IPS-15b (cell line): ENCODE measurements at regions not wholly inside any gene's neighbourhood (a gene's known extent, or its start where the extent isn't known, plus 50 kb on each side); places are given as distances from the start of the nearest gene placed in this dataset.

Source experiments
- H3K27me3 ChIP-seq: one replicate; pipeline ENCODE4 v1.6.1; 2013; ENCODE audit warnings: low read length; ENCODE audit not compliant: control insufficient read depth, insufficient read depth
- H3K36me3 ChIP-seq: one replicate; pipeline ENCODE4 v1.6.1; 2013; ENCODE audit warnings: low read length; ENCODE audit not compliant: control insufficient read depth, insufficient read depth
- H3K4me1 ChIP-seq: one replicate; pipeline ENCODE4 v1.6.1; 2013; ENCODE audit warnings: mild to moderate bottlenecking, low read length; ENCODE audit not compliant: control insufficient read depth, insufficient read depth
- H3K4me3 ChIP-seq: one replicate; pipeline ENCODE4 v1.5.1; 2013; ENCODE audit warnings: low read depth, low read length
- H3K9ac ChIP-seq: one replicate; pipeline ENCODE4 v1.6.1; 2013; ENCODE audit warnings: low read depth, mild to moderate bottlenecking, low read length
- H3K9me3 ChIP-seq: one replicate; pipeline ENCODE4 v1.6.1; 2013; ENCODE audit warnings: mild to moderate bottlenecking, low read length; ENCODE audit not compliant: control insufficient read depth, insufficient read depth

DNA sequence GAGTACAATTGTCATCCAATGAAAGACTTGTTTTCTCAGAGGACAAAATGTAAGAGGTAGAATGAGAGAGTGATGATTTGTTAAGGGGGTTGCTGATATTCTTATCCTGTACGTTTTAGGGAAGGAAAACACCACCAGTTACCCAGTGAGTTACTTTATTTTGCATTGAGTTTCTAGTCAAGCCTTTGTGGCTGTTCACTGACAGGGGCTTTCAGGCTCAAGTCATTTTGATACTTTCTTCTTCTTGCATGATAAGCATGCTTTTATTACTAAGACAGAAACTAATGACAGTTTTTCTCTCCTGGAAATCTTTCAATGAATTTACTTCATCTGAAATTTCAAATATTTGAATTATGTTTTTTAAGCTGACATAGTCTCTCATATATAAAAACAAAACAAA, 710.2 kb upstream of the POM121L12 start:
- no peaks in the 10 kb centered on the region for H3K9me3 ChIP-seq
- no peaks in the 10 kb centered on the region for H3K27me3 ChIP-seq
- no peak overlapping the region for H3K9ac ChIP-seq
- H3K36me3 ChIP-seq: no peaks in the 10 kb centered on the region
- H3K4me3 ChIP-seq: no peak overlapping the region
- H3K4me1 ChIP-seq: no peaks in the 10 kb centered on the region

DNA sequence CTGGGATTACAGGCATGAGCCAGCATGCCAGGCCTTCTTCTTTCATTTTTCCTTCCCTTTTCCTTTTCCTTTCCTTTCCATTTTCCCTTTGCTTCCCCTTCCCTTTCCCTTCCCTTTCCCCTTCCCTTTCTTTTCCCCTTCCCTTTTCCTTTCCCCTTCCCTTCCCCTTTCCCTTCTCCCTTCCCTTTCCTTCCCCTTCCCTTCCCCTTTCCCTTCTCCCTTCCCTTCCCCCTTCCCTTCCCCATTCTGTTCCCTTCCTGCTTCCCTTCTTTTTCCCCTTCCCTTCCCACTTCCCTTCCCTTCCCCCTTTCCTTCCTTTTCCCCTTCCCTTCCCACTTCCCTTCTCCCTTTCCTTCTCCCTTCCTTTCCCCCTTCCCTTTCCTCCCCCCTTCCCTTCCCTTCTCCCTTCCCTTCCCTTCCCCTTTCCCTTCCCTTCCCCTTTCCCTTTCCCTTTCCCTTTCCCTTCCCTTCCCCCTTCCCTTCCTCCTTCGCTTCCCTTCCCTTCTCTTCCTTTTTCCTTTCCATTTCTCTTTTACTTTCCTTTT, 712.2 kb upstream of the POM121L12 start:
- Histone ChIP-seq H3K36me3 (no peaks in the 10 kb centered on the region), H3K4me3 (no peak overlapping the region), H3K9me3 (no peaks in the 10 kb centered on the region), H3K27me3 (no peaks in the 10 kb centered on the region), H3K9ac (no peak overlapping the region), H3K4me1 (no peaks in the 10 kb centered on the region)

DNA sequence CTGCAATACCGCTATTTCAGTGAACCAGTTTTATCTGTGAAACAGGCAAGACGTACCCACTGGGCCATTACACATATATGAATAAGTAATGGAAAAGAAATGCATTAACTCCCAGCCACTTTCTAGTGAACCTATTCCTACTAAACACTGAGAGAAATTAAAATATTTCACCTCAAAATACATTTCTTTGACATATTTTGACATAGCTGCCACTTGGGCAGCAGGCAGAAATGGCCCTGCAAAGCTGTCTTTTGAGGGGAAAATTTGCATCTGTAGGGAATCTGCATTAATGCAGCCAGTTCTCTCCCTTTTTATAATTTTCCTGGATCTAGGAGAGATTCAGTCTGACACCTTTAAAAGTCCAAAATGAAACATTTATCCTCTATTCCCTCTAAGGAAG, 714.8 kb upstream of the POM121L12 start:
- Histone ChIP-seq H3K9ac (no peak overlapping the region), H3K36me3 (no peaks in the 10 kb centered on the region), H3K9me3 (no peaks in the 10 kb centered on the region), H3K27me3 (no peaks in the 10 kb centered on the region), H3K4me3 (no peak overlapping the region), H3K4me1 (no peaks in the 10 kb centered on the region)

DNA sequence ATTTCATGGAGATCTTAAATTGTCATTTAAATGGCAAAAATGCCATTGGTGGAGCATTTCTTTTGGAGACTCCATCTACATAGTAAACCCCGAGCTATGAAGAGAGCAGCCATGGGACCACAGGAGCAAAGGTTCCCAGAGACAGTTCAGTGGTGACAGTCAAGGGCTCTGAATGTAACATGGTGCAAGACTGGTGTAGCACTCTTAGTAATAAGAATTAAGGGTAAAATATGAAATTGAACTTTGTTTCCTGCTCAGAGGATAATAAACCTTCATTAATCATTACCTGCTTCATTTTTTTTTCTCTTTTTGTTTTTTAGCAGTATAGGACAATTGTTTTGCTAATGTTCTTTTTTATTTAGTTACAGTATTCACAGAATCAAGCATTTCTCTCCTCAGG, 717.5 kb upstream of the POM121L12 start:
- Histone ChIP-seq H3K4me1 (no peaks in the 10 kb centered on the region), H3K27me3 (no peaks in the 10 kb centered on the region), H3K4me3 (no peak overlapping the region), H3K9ac (no peak overlapping the region), H3K9me3 (no peaks in the 10 kb centered on the region), H3K36me3 (no peaks in the 10 kb centered on the region)

DNA sequence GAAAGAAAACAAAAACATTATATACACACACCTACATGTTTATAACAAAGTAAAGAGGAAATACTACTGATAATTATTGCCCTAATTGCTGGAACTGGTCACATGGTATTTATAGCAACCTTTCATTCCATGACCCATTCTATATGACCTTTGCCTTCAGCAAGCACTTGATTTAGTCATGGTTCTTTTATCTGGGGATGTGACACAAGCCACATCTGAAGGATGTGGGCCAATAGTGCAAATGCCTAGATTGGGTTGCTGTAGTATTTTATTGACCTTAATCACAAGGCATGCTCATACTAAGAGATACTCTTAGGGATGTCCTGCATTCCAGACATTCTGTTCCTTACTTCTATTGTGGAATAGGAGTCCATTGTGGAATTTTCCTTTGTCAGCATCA, 723.5 kb upstream of the POM121L12 start:
- Histone ChIP-seq H3K9ac (no peak overlapping the region), H3K27me3 (no peaks in the 10 kb centered on the region), H3K4me3 (no peak overlapping the region), H3K4me1 (no peaks in the 10 kb centered on the region), H3K9me3 (no peaks in the 10 kb centered on the region), H3K36me3 (no peaks in the 10 kb centered on the region)

DNA sequence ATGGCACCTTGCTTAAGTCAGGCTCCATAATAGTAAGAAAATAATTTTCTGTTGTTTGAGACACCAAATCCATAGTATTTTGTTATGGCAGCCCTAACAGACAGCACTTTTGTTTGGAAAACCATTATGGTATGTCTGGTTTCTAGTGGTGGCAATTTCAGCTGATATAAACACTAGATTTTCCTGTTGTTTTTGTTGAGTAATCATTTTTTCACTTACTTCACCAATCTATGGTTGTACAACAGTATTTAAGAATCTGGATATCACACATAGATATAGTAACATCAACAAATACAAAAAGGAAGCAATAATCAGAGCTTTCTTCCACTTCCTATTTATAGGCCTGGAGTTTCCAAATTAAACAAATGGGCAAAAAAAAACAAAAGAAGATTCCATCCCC, 725.8 kb upstream of the POM121L12 start:
- no peaks in the 10 kb centered on the region for H3K4me1 ChIP-seq

DNA sequence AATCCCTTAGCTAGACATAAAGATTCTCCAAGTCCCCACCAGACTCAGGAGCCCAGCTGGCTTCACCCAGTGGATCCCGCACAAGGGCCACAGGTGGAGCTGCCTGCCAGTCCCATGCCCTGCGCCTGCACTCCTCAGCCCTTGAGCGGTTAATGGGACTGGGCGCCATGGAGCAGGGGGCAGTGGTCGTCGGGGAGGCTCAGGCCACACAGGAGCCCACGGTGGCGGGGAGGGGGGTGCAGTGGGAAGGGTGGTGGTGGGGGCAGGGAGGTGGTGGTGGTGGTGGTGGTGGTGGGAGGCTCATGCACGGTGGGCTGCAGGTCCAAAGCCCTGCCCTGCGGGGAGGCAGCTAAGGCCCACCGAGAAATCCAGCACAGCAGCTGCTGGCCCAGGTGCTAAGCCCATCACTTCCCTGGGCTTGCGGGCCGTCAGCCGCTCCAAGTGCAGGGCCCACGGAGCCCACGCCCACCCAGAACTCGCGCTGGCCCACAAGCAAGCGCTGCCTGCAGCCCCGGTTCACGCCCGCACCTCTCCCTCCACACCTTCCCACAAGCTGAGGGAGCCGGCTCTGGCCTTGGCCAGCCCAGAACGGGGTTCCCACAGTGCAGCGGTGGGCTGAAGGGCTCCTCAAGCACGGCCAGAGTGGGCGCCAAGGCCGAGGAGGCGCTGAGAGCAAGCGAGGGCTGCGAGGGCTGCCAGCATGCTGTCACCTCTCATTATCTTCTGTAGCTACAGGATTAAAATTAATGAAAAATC, 732.5 kb upstream of the POM121L12 start:
- no peaks in the 10 kb centered on the region for H3K4me1 ChIP-seq
- H3K9me3 ChIP-seq: no peaks in the 10 kb centered on the region
- H3K4me3 ChIP-seq: no peak overlapping the region
- H3K9ac ChIP-seq: no peak overlapping the region
- no peaks in the 10 kb centered on the region for H3K36me3 ChIP-seq
- no peaks in the 10 kb centered on the region for H3K27me3 ChIP-seq

More for the DNA sequence above, 725.8 kb upstream of the POM121L12 start:
- Histone ChIP-seq H3K9ac (no peak overlapping the region), H3K9me3 (no peaks in the 10 kb centered on the region), H3K27me3 (no peaks in the 10 kb centered on the region), H3K36me3 (no peaks in the 10 kb centered on the region), H3K4me3 (no peak overlapping the region)

DNA sequence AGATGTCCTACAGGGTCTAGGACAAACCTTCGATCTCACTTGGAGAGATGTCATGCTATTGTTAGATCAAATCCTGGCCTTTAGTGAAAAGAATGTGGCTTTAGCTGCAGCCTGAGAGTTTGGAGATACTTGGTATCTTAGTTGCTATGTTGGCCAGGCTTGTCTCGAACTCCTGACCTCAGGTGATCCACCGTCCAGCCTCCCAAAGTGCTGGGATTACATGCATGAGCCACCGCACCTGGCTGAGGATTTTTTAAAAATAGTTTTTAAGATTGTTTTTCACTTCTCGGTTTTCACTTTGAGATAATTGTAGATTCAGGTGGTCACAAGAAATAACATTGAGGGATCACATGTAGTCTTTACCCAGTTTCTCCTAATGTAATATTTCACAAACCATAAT, 738.3 kb upstream of the POM121L12 start:
- no peak overlapping the region for H3K9ac ChIP-seq
- H3K27me3 ChIP-seq: no peaks in the 10 kb centered on the region
- no peak overlapping the region for H3K4me3 ChIP-seq
- H3K36me3 ChIP-seq: no peaks in the 10 kb centered on the region
- H3K9me3 ChIP-seq: no peaks in the 10 kb centered on the region
- H3K4me1 ChIP-seq: no peaks in the 10 kb centered on the region

DNA sequence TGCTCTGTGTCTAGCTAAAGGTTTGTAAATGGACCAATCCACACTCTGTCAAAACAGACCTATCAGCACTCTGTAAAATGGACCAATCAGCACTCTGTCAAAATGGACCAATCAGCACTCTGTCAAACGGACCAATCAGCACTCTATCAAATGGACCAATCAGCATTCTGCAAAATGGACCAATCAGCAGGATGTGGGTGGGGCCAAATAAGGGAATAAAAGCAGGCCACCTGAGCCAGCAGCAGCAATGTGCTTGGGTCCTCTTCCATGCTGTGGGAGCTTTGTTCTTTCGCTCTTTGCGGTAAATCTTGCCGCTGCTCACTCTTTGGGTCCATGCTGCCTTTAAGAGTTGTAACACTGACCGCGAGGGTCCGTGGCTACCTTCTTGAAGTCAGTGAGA, 740.5 kb upstream of the POM121L12 start:
- H3K9ac ChIP-seq: no peak overlapping the region
- no peaks in the 10 kb centered on the region for H3K27me3 ChIP-seq
- H3K4me3 ChIP-seq: no peak overlapping the region
- no peaks in the 10 kb centered on the region for H3K9me3 ChIP-seq
- H3K36me3 ChIP-seq: no peaks in the 10 kb centered on the region
- H3K4me1 ChIP-seq: no peaks in the 10 kb centered on the region

DNA sequence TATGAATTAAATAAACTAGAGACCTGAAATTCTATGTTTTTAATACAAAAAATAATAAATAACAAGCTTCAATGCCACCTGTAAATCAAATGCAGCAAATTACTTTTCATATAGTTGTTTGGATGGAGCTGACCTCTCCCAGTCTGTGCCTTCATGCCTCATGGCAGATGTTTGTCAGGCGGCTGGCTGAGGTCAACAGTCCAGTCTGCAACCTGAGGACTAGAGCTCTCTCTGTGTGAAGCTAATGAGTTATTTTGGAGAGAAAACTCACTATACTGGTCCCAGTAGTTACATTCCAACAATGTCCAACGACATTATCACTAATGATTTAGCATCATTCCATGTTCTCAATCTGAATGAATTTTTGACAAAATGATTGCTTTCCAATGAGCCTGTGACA, 746.2 kb upstream of the POM121L12 start:
- Histone ChIP-seq H3K36me3 (no peaks in the 10 kb centered on the region), H3K4me1 (no peaks in the 10 kb centered on the region), H3K9me3 (no peaks in the 10 kb centered on the region), H3K9ac (no peak overlapping the region), H3K27me3 (no peaks in the 10 kb centered on the region), H3K4me3 (no peak overlapping the region)

DNA sequence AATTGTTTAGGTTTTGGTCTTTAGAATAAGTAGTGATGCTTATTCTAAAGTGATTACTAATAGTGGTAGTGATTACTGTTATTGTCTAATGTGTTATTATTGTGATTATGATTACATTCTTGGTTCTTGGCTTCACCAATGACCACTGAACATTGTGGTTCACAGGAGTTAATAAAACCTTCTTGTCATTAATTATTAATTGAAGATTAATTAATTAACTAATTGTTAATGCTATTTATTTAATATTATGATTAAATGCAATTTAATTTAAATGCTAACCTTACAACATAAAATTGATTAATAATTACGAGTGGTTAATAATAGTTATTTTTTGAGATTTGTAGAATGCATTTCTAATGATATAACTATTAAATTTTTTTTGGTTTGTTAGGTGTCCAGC, 747.7 kb upstream of the POM121L12 start:
- Histone ChIP-seq H3K4me3 (no peak overlapping the region), H3K9me3 (no peaks in the 10 kb centered on the region), H3K9ac (no peak overlapping the region), H3K4me1 (no peaks in the 10 kb centered on the region), H3K36me3 (no peaks in the 10 kb centered on the region), H3K27me3 (no peaks in the 10 kb centered on the region)

DNA sequence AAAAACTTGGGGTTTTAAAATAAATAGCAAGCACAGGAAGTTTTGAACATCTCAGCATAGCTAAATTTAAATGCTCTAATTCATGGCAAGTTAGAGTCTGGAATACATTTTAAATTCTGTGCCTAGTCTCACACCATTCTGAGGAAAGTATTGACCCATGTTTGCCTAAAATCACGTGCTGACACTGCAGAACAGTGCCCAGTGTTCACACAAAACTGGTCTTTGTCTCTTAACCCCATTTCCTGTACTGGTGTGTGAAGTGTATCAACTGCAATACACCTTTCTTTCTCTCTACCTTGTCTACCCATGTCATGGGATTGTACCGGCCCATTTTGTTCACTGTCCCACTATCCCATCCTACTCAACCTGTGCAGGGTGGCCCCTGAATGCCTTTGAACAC, 749.7 kb upstream of the POM121L12 start:
- H3K4me3 ChIP-seq: no peak overlapping the region
- H3K27me3 ChIP-seq: no peaks in the 10 kb centered on the region
- no peaks in the 10 kb centered on the region for H3K9me3 ChIP-seq
- H3K4me1 ChIP-seq: no peaks in the 10 kb centered on the region
- H3K9ac ChIP-seq: no peak overlapping the region
- no peaks in the 10 kb centered on the region for H3K36me3 ChIP-seq
